ENCODE measurements at regions not wholly inside any gene's neighbourhood (a gene's known extent, or its start where the extent isn't known, plus 50 kb on each side); places are given as distances from the start of the nearest gene placed in this dataset.

DNA sequence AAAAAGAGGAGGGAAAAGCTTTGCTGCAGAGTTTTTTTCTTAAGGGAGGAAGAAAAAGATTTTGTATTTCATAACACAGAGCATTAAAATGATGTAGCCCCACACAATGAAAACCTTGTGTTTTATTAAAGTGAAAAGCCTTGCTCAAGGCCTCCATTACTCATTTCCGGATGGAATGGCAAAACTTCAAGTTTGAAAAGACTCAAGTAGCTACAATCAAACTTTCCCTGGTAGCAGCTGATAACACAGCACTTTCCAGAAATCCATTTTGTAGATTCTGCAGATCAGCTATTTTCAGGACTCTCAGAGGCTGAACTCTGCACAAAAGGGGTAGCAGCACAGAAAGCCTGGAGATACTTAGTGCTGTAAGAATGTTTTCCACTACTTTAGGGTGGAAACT lies 374.8 kb downstream of the NFIB start:
- no peak for DNase-seq
- Histone ChIP-seq H3K36me3 (no peaks in the 10 kb centered on the region), H3K9me3 (no peaks in the 10 kb centered on the region), H3K4me3 (no peak overlapping the region), H3K4me1 (no peaks in the 10 kb centered on the region), H3K27ac (peak overlapping the region in 1 of 4 donors; percentile 8), H3K27me3 (no peaks in the 10 kb centered on the region)
- intact Hi-C loops (cut with DNase I), result no loop called here
- WGBS, 2 donors, result 63 to 74% methylated on average over 1 of the region's 1 CpG
- TF ChIP-seq POLR2A (IDR thresholded peaks at IDR 0.05), result no peak
- TF ChIP-seq POLR2AphosphoS5 (IDR thresholded peaks at IDR 0.05), result no peak
- TF ChIP-seq, protein P1, sequence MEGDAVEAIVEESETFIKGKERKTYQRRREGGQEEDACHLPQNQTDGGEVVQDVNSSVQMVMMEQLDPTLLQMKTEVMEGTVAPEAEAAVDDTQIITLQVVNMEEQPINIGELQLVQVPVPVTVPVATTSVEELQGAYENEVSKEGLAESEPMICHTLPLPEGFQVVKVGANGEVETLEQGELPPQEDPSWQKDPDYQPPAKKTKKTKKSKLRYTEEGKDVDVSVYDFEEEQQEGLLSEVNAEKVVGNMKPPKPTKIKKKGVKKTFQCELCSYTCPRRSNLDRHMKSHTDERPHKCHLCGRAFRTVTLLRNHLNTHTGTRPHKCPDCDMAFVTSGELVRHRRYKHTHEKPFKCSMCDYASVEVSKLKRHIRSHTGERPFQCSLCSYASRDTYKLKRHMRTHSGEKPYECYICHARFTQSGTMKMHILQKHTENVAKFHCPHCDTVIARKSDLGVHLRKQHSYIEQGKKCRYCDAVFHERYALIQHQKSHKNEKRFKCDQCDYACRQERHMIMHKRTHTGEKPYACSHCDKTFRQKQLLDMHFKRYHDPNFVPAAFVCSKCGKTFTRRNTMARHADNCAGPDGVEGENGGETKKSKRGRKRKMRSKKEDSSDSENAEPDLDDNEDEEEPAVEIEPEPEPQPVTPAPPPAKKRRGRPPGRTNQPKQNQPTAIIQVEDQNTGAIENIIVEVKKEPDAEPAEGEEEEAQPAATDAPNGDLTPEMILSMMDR (IDR thresholded peaks at IDR 0.05), result no peak
- TF ChIP-seq EP300 (IDR thresholded peaks at IDR 0.05), result no peak

DNA sequence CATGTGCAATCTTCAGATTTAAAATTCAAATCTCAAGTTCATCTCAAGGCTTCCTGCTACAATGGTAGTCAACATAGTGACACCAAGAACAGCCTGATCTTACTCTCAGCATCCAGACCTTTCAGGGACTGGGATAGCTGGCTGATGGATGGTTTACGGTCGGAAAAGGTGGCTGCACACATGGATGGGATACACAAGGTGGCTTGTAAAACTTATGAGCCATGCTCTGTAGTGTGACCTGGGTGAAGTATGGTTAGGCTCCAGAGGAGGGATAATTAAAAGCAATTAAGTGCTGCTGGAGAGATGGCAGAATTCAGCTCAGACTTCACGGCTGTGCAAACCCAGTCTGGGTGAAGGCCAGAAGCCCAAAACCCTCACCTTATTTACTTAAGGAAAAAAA lies 379.5 kb downstream of the NFIB start:
- H3K27ac ChIP-seq, result no peak overlapping the region
- WGBS, 2 donors, result 89 to 91% methylated on average over 3 of the region's 3 CpGs
- no peaks in the 10 kb centered on the region for H3K4me1 ChIP-seq
- no peaks in the 10 kb centered on the region for H3K36me3 ChIP-seq
- TF ChIP-seq POLR2A (IDR thresholded peaks at IDR 0.05) (no peak), EP300 (IDR thresholded peaks at IDR 0.05) (no peak), POLR2AphosphoS5 (IDR thresholded peaks at IDR 0.05) (no peak)
- TF ChIP-seq, protein P1 (IDR thresholded peaks at IDR 0.05), result no peak
- H3K4me3 ChIP-seq, result no peak overlapping the region
- H3K9me3 ChIP-seq, result no peaks in the 10 kb centered on the region
- H3K27me3 ChIP-seq, result no peaks in the 10 kb centered on the region
- DNase-seq, result no peak
- intact Hi-C loops (cut with DNase I), result no loop called here

DNA sequence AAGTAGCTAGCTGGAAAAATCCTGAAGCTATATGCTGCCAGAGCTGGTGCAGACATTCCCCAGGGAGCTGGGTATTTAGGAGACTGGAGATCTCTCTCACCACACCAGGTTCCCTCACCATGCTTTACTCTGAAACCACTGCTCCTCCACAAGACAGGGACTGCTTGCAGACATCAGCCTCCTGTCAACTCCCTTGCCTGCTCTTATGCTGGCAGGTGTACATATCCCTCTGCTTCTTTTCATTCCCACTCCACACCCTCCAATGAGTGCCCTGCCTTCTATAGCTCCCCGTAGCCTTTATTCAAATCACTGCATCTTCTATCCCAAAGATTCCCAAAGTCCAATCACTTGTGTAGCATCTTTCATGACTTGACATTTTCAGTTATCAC lies 380.7 kb downstream of the NFIB start:
- Histone ChIP-seq H3K4me1 (no peaks in the 10 kb centered on the region), H3K27ac (no peak overlapping the region), H3K4me3 (no peak overlapping the region), H3K36me3 (no peaks in the 10 kb centered on the region), H3K27me3 (no peaks in the 10 kb centered on the region), H3K9me3 (no peaks in the 10 kb centered on the region)
- intact Hi-C loops (cut with DNase I), result no loop called here
- no peak for TF ChIP-seq EP300 (IDR thresholded peaks at IDR 0.05)
- 93 to 95% methylated on average over 1 of the region's 1 CpG for whole genome bisulfite sequencing, 2 donors
- no peak for DNase-seq

DNA sequence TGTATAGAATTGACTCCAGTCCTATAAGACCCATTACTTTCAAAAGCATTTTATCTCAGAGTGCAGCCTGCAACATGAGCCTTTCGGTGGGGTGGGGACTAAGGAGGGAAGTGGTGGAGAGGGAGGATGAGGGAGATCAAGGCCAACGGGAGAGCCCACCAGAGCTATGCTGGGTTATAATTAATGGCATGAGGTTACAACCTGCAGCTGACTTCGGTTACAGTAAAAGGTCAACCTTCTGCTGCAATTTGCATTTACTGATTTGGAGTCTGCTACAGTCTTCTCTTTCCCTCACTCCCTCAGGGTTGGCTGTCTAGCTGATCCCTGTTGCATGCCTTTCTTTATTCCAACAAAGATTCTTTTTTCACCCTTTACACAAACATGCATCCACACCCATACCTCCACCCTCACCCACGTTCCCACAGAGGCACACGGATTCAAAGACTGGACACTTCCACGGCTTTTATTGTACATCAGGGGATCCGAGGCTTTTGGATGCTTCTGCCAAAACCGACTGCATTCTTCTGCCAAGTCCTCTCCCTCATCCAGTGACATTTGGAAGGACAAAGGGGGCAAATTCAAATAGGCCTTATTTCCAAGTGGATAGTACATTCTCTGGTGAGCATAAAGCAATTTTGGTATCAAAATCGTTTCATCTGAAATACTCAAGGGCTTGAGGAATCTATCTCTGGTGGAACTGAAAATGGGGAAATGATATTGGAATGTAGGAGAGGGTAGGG lies 381.2 kb downstream of the NFIB start:
- H3K4me1 ChIP-seq, result no peaks in the 10 kb centered on the region
- DNase-seq, result no peak
- no peaks in the 10 kb centered on the region for H3K9me3 ChIP-seq
- H3K27ac ChIP-seq, result no peak overlapping the region
- no peaks in the 10 kb centered on the region for H3K36me3 ChIP-seq
- intact Hi-C loops (cut with DNase I), result no loop called here
- WGBS, 2 donors, result 74 to 76% methylated on average over 9 of the region's 9 CpGs
- no peaks in the 10 kb centered on the region for H3K27me3 ChIP-seq
- H3K4me3 ChIP-seq, result no peak overlapping the region
- no peak for TF ChIP-seq EP300 (IDR thresholded peaks at IDR 0.05)
- no peak for TF ChIP-seq POLR2AphosphoS5 (IDR thresholded peaks at IDR 0.05)
- TF ChIP-seq POLR2A (IDR thresholded peaks at IDR 0.05), result no peak
- TF ChIP-seq, protein P1 (IDR thresholded peaks at IDR 0.05), result no peak

DNA sequence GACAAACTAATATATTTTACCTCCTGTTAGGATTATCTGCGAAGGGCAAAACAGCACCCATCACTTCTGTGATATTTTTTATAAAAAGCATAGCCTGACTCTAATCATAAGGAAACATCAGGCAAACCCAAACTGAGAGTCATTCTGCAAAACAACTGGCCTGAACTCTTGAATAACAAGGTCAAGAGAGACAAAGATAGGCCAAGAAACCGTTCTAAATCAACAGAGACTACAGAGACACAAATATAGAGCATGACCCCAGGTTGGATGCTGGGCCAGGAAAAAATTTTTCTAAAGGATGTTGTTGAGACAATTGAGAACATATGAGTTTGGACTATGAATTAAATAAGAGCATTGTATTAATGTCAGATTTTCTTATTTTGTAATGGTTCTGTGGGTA lies 384.9 kb downstream of the NFIB start:
- H3K9me3 ChIP-seq, result no peaks in the 10 kb centered on the region
- TF ChIP-seq, protein P1 (IDR thresholded peaks at IDR 0.05), result no peak
- no peak for TF ChIP-seq POLR2AphosphoS5 (IDR thresholded peaks at IDR 0.05)
- no peak for TF ChIP-seq POLR2A (IDR thresholded peaks at IDR 0.05)
- TF ChIP-seq EP300 (IDR thresholded peaks at IDR 0.05), result no peak
- no peak overlapping the region for H3K27ac ChIP-seq
- no peak overlapping the region for H3K4me3 ChIP-seq
- no peaks in the 10 kb centered on the region for H3K4me1 ChIP-seq
- WGBS, 2 donors, result 77 to 78% methylated on average over 2 of the region's 2 CpGs
- no peaks in the 10 kb centered on the region for H3K36me3 ChIP-seq
- intact Hi-C loops (cut with DNase I), result no loop called here
- H3K27me3 ChIP-seq, result no peaks in the 10 kb centered on the region
- no peak for DNase-seq

Data from sigmoid colon (tissue), 6 donors.